Fibroblast of skin of right quadriceps (primary cell): ENCODE measurements at regions not wholly inside any gene's neighbourhood (a gene's known extent, or its start where the extent isn't known, plus 50 kb on each side); places are given as distances from the start of the nearest gene placed in this dataset.
"Not testable (repeated sequence)": the region's sequence is repeated elsewhere in the genome, so short reads cannot be mapped to it uniquely, and the experiment has no call there.

Experiments
- DNase-seq: peaks from one replicate; pipeline ENCODE4 v3.0.0-alpha.2; 2013

DNA sequence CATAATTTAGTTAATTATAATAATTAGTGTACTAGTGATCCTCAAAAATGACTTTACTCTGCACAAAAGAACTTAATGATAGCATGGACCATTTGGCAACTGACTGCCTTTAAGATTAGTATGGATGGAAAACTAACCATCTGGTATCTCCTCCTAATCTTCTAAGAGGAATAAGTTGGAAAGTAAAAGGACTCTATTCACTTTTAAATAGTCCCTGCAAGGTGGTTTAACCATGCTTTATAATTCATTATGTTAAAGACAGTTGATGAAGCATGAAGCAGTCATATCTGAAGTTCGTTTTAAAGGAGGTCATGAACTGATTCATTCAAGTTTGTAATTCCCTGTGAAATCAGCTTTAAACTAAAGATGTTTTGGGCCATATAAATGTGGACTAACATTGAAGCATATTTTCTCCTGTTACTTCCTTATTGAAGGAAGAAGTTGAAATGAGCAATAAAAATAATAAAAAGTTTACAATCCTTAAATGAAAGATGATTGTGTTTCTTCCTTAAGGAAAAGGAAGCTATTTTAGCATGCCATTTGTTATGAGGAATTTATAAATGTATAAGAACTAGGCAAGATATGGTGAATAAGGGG lies 446.0 kb downstream of the XIRP2 start:
- no peak for DNase-seq

DNA sequence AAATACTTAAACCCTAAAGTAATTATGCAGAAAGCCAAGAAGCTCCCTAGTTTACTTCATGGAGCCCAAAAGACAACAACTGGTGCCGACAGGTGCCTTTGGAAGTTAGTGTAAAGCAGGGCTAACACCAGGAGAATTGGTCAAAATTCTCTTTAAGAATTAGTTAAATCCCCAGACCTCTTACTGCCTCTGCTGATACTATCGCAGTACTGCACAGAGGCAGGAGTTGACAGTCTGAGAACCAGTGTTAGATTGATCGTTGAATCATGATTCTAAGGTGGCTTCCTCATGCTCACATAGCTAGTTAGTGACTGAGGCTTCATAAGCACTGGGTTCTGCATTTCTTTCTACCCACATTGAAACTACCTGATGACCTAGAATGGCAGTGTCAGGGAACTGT lies 445.0 kb downstream of the XIRP2 start:
- no peak for DNase-seq

GRCh38 chr2:167332358-167332757 lies 444.1 kb downstream of the XIRP2 start:
- no peak for DNase-seq

DNA sequence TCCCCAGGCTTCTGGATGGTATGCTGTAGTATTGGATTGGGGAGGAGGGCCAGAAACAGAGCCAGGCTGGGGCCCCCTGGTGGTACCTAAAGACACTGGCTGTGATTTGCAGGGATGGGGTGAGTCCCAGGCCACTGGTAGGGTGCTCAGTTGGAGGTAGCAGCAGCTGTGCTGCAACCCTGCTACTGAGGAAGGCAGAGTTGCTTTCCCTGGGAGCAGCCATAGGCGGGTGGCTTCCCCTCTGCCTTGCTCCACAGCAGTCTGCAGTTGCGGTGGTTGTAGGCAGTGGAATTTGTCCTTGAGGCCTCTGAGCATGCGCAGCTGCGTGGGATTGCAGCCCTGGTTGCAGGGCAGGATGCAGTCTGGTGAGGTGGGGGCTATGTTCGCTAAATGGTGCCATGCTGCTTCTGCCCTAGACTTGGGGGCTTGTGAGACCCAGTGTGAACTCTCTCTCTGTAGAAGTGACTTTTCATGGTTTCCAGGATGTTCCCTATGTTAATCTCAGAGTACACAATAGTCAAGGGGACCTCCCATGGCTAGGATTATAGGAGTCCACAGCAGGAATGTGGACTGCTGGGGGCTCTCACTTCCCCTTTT lies 443.5 kb downstream of the XIRP2 start:
- no peak for DNase-seq

- not testable (repeated sequence) for DNase-seq
These were observed 440.5 kb downstream of the XIRP2 start for GRCh38 chr2:167328808-167329207.

GRCh38 chr2:167322795-167323194 lies 434.5 kb downstream of the XIRP2 start:
- DNase-seq, result no peak

DNA sequence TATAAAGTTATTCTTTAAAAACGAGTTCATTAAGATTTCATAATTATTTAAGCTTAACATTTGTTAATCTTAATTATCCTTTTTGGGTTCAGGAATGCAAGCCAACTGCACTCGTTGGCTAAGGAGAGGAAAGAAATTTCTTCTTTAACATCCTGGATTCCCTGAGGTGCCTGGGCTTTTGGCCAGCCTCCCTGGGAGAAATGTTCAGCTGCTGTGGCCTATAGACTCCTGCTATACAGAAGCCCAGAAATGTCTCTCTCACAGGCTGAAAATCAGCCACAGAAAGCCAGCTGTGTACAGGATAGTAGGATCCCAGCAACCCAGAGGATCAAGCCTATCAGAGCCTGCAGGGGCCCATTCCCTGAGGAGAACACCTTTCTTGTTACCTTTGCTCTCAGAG lies 430.3 kb downstream of the XIRP2 start:
- DNase-seq, result no peak

DNA sequence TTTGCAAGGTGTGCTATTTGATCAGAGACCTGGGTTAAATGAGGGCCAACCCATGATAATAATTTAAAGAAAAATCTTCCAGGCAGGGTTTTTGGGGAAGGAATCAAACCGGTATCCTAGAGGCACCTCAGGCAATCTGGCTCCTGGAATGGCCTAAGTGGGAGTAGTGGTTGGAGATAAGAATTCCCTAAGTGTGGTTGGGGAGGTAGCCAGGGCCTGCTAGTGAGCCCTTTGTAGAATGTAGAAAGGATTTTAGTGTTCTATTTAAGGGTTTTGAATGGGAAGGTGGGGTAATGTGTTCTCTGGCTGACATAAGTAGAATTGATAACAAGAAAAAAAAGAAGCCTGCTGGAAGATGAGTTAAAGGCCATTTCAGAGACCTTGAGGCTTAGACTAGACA lies 422.2 kb downstream of the XIRP2 start:
- no peak for DNase-seq
